Hepatocyte (in vitro differentiated cells): ENCODE measurements at regions not wholly inside any gene's neighbourhood (a gene's known extent, or its start where the extent isn't known, plus 50 kb on each side); places are given as distances from the start of the nearest gene placed in this dataset.

Source experiments
- DNase-seq: peaks from one replicate; pipeline ENCODE4 v3.0.0-alpha.2; 2016; ENCODE audit warnings: low spot score
- H2AFZ ChIP-seq: fragments of 200-600 bp; sonication (generic); 2 replicates; pipeline ENCODE4 v1.6.0; 2016; ENCODE audit warnings: antibody characterized with exemption, mild to moderate bottlenecking
- H3K27ac ChIP-seq: fragments of 200-600 bp; sonication (generic); 2 replicates; pipeline ENCODE4 v1.5.1; 2016; ENCODE audit warnings: mild to moderate bottlenecking
- H3K27me3 ChIP-seq: fragments of 200-600 bp; sonication (generic); 2 replicates; pipeline ENCODE4 v1.6.1; 2016
- H3K36me3 ChIP-seq: fragments of 200-600 bp; sonication (generic); replicated peaks from 2 replicates; pipeline ENCODE4 v1.5.1; 2016; ENCODE audit warnings: low read depth; ENCODE audit not compliant: insufficient read depth
- H3K4me1 ChIP-seq: fragments of 200-600 bp; sonication (generic); 2 replicates; pipeline ENCODE4 v1.5.1; 2016; ENCODE audit warnings: mild to moderate bottlenecking, moderate library complexity; ENCODE audit not compliant: insufficient read depth
- H3K4me2 ChIP-seq: fragments of 200-600 bp; sonication (generic); 2 replicates; pipeline ENCODE4 v1.6.0; 2016
- H3K4me3 ChIP-seq: fragments of 200-600 bp; sonication (generic); 2 replicates; pipeline ENCODE4 v1.5.1; 2016; ENCODE audit warnings: mild to moderate bottlenecking
- H3K79me2 ChIP-seq: fragments of 200-600 bp; sonication (generic); 2 replicates; pipeline ENCODE4 v1.6.0; 2017; ENCODE audit warnings: mild to moderate bottlenecking
- H3K9me2 ChIP-seq: fragments of 200-600 bp; sonication (generic); replicated peaks from 2 replicates; pipeline ENCODE4 v1.6.0; 2017; ENCODE audit warnings: mild to moderate bottlenecking; ENCODE audit not compliant: insufficient read depth
- H3K9me3 ChIP-seq: fragments of 200-600 bp; sonication (generic); 2 replicates; pipeline ENCODE4 v1.5.1; 2016; ENCODE audit warnings: low read depth, mild to moderate bottlenecking
- H4K20me1 ChIP-seq: fragments of 200-600 bp; sonication (generic); 2 replicates; pipeline ENCODE4 v1.6.0; 2016; ENCODE audit warnings: mild to moderate bottlenecking; ENCODE audit not compliant: insufficient read depth, poor library complexity, severe bottlenecking
- EZH2 ChIP-seq: fragments of 200-600 bp; sonication (generic); IDR thresholded peaks from 2 replicates; pipeline ENCODE4 v1.6.1; 2016; ENCODE audit warnings: antibody characterized with exemption, mild to moderate bottlenecking, borderline replicate concordance
- EZH2phosphoT487 ChIP-seq: fragments of 200-600 bp; sonication (generic); IDR thresholded peaks from one replicate; pipeline ENCODE4 v1.6.1; 2018; ENCODE audit warnings: antibody characterized with exemption, mild to moderate bottlenecking, low read depth, moderate library complexity; ENCODE audit not compliant: unreplicated experiment, severe bottlenecking
- WGBS: methylation state at CpG from one replicate; pipeline ENCODE4 v1.1.6; 2016; ENCODE audit warnings: low lambda C conversion rate; ENCODE audit errors: missing lambda C conversion rate; 5-methylcytosine and 5-hydroxymethylcytosine counted together
- TF ChIP-seq, protein P1 (sequence below): fragments of 200-600 bp; sonication (generic); IDR thresholded peaks from 2 replicates; pipeline ENCODE4 v1.5.1; 2016; ENCODE audit warnings: antibody characterized with exemption, mild to moderate bottlenecking; ENCODE audit not compliant: poor library complexity

DNA sequence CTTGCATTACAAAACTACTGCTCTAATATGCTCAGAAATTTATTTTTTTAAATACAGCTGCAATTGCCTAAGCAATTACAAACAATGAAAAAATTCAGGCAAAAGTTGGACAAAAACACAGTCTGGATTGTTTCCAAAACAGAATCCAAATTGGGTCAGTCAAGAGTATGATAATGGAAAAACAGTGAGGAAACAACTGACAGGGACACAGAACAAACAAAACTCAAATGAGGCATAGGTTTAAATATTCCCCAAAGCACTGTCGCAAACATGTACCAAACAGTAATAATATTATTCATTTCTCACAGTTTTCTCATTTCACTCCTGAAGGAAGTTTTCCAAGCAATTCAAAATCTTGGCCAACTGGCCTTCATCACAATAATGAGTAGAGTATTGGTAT, 386.6 kb downstream of the CENPC start:
- WGBS: 93% methylated on average over 1 of the region's 1 CpG
- Histone ChIP-seq H3K27me3 (no peaks in the 10 kb centered on the region), H4K20me1 (no peaks in the 10 kb centered on the region), H3K4me1 (no peaks in the 10 kb centered on the region), H3K9me2 (no peaks in the 10 kb centered on the region), H3K27ac (no peak overlapping the region), H3K9me3 (no peaks in the 10 kb centered on the region), H3K4me3 (no peak overlapping the region), H3K79me2 (no peaks in the 10 kb centered on the region), H3K36me3 (no peaks in the 10 kb centered on the region), H2AFZ (no peak overlapping the region), H3K4me2 (no peak overlapping the region)
- TF ChIP-seq, protein P1, sequence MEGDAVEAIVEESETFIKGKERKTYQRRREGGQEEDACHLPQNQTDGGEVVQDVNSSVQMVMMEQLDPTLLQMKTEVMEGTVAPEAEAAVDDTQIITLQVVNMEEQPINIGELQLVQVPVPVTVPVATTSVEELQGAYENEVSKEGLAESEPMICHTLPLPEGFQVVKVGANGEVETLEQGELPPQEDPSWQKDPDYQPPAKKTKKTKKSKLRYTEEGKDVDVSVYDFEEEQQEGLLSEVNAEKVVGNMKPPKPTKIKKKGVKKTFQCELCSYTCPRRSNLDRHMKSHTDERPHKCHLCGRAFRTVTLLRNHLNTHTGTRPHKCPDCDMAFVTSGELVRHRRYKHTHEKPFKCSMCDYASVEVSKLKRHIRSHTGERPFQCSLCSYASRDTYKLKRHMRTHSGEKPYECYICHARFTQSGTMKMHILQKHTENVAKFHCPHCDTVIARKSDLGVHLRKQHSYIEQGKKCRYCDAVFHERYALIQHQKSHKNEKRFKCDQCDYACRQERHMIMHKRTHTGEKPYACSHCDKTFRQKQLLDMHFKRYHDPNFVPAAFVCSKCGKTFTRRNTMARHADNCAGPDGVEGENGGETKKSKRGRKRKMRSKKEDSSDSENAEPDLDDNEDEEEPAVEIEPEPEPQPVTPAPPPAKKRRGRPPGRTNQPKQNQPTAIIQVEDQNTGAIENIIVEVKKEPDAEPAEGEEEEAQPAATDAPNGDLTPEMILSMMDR: no peak
- TF ChIP-seq EZH2 (no peak), EZH2phosphoT487 (no peak)
- DNase-seq: no peak

DNA sequence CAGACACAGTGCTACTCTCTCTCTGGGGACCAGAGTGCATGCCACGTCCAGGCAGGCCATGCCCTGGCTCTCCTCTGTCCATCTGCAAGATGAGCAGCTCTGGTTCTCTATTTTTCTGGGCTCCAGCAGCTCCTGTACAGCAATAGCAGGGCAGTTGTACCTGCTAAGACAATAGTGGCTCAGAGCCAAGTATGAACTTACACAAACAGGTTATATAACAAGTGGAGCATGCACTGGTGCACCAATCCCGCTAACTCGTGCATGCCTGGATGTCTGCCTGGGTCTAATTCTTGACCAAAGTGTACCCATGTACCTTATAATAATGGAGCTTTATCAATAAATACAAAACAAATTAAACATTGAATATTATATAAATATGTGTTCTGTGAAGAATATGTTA, 392.3 kb downstream of the CENPC start:
- Histone ChIP-seq H3K36me3 (no peaks in the 10 kb centered on the region), H3K27ac (no peak overlapping the region), H3K9me3 (no peaks in the 10 kb centered on the region), H3K4me1 (no peaks in the 10 kb centered on the region), H3K79me2 (no peaks in the 10 kb centered on the region), H4K20me1 (no peaks in the 10 kb centered on the region), H3K4me2 (no peak overlapping the region), H3K27me3 (no peaks in the 10 kb centered on the region), H3K9me2 (no peaks in the 10 kb centered on the region), H3K4me3 (no peak overlapping the region), H2AFZ (no peak overlapping the region)
- 97% methylated on average over 3 of the region's 3 CpGs for WGBS
- no peak for DNase-seq
- TF ChIP-seq EZH2phosphoT487: no peak
- TF ChIP-seq, protein P1: no peak
- TF ChIP-seq EZH2: no peak

DNA sequence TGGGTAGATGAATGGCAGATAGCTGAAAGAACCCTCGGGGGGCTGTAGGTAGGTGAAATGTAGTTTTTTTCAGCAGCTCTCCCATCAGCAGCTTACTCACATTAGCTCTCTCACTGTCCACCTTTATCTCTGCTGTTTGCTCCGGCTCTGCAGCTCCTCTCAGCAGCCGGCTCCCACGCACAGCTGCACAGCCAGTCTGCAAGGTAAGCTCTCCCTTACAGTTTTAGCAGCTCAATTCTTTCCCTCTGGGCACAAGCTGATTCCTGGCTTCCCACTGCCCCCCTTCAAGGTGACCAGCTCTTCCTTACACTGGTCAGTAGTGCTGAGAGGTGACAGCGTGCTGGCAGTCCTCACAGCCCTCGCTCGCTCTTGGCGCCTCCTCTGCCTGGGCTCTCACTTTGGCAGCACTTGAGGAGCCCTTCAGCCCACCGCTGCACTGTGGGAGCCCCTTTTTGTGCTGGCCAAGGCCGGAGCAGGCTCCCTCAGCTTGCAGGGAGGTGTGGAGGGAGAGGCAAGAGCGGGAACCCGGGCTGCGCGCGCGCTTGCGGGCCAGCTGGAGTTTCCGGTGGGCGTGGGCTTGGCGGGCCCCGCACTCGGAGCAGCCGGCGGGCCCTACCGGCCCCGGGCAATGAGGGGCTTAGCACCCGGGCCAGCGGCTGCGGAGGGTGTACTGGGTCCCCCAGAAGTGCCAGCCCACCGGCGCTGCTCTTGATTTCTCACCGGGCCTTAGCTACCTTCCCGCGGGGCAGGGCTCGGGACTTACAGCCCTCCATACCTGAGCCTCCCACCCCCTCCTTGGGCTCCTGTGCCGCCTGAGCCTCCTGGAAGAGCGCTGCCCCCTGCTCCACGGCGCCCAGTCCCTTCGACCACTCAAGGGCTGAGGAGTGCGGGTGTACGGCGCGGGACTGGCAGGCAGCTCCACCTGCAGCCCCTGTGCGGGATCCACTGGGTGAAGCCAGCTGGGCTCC, 393.6 kb downstream of the CENPC start:
- DNase-seq: no peak
- Histone ChIP-seq H3K27me3 (no peaks in the 10 kb centered on the region), H3K79me2 (no peaks in the 10 kb centered on the region), H3K9me3 (no peaks in the 10 kb centered on the region), H3K36me3 (no peaks in the 10 kb centered on the region), H3K4me3 (no peak overlapping the region), H3K27ac (no peak overlapping the region), H2AFZ (no peak overlapping the region), H4K20me1 (no peaks in the 10 kb centered on the region), H3K4me1 (no peaks in the 10 kb centered on the region), H3K4me2 (no peak overlapping the region), H3K9me2 (no peaks in the 10 kb centered on the region)
- TF ChIP-seq EZH2: no peak
- 92% methylated on average over 26 of the region's 45 CpGs for WGBS

DNA sequence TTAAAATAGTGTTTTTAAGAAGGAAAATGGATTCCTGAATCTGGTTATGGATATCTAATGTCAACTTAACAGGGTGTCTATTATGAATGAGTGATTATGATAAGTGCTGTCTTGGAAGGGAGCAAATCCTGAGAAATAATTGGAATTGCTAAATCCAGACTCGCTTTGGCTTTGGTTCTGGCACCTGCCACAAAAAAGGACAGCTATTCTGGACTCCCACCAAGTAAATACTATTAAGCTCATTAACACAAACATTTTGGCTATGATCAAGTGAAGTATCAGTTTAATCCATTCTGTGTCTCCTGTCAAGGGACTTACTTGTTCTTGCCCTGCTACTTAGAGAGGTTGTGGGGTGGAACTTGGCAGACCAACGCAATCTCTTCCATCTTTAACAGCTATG, 403.7 kb downstream of the CENPC start:
- no peak for DNase-seq

More for the DNA sequence above, 403.7 kb downstream of the CENPC start:
- Histone ChIP-seq H3K4me1 (no peaks in the 10 kb centered on the region), H3K36me3 (no peaks in the 10 kb centered on the region), H3K79me2 (no peaks in the 10 kb centered on the region), H3K27me3 (no peaks in the 10 kb centered on the region), H3K9me3 (no peaks in the 10 kb centered on the region), H3K27ac (no peak overlapping the region), H4K20me1 (no peaks in the 10 kb centered on the region), H3K4me2 (no peak overlapping the region), H2AFZ (no peak overlapping the region), H3K4me3 (no peak overlapping the region), H3K9me2 (no peaks in the 10 kb centered on the region)
- 88% methylated on average over 2 of the region's 2 CpGs for whole genome bisulfite sequencing
- TF ChIP-seq EZH2 (no peak), EZH2phosphoT487 (no peak)
- TF ChIP-seq, protein P1: no peak
